ENCODE measurements at regions not wholly inside any gene's neighbourhood (a gene's known extent, or its start where the extent isn't known, plus 50 kb on each side); places are given as distances from the start of the nearest gene placed in this dataset.

GRCh38 chr2:225318440-225318839, 81.1 kb upstream of the NYAP2 start:
- no peaks in the 10 kb centered on the region for H3K36me3 Mint-ChIP-seq (ENCODE audit: insufficient read depth, unreplicated experiment)
- no peak overlapping the region for H3K4me3 Mint-ChIP-seq (ENCODE audit: unreplicated experiment)
- H3K9me3 ChIP-seq = no peaks in the 10 kb centered on the region
- BruUV-seq (replicated peaks) = no TSS peak
- H3K36me3 ChIP-seq (ENCODE audit: control insufficient read depth, insufficient read depth, low read length) = no peaks in the 10 kb centered on the region
- intact Hi-C loops (cut with micrococcal nuclease; ENCODE audit: unreplicated experiment) = no loop called here
- no peaks in the 10 kb centered on the region for H3K4me1 Mint-ChIP-seq (ENCODE audit: low read depth, unreplicated experiment)
- TF ChIP-seq CTCF (IDR thresholded peaks at IDR 0.05; ENCODE audit: insufficient read depth in 1 of 2, low read depth in 1 of 2, low read length in 1 of 2, severe bottlenecking in 1 of 2, unreplicated experiment in 1 of 2) = no peak
- H3K27me3 Mint-ChIP-seq (ENCODE audit: insufficient read depth, unreplicated experiment) = no peaks in the 10 kb centered on the region
- H3K9me3 Mint-ChIP-seq (ENCODE audit: unreplicated experiment) = no peaks in the 10 kb centered on the region
- H3K4me3 ChIP-seq (ENCODE audit: low read depth, low read length) = no peak overlapping the region
- H3K4me1 ChIP-seq = no peaks in the 10 kb centered on the region
- no peak overlapping the region for H3K27ac Mint-ChIP-seq (ENCODE audit: unreplicated experiment)
- no peaks in the 10 kb centered on the region for H3K27me3 ChIP-seq (replicated peaks; ENCODE audit: control insufficient read depth, insufficient read depth, low read length)
- ChIA-PET CTCF (no interaction called here), POLR2A (no interaction called here)
- no peak for DNase-seq

GRCh38 chr2:225317186-225317585, 82.3 kb upstream of the NYAP2 start:
- H3K27me3 ChIP-seq (replicated peaks; ENCODE audit: control insufficient read depth, insufficient read depth, low read length) = no peaks in the 10 kb centered on the region
- H3K9me3 ChIP-seq = no peaks in the 10 kb centered on the region
- TF ChIP-seq CTCF (IDR thresholded peaks at IDR 0.05; ENCODE audit: insufficient read depth in 1 of 2, low read depth in 1 of 2, low read length in 1 of 2, severe bottlenecking in 1 of 2, unreplicated experiment in 1 of 2) = no peak
- no peak for DNase-seq
- no peaks in the 10 kb centered on the region for H3K4me1 Mint-ChIP-seq (ENCODE audit: low read depth, unreplicated experiment)
- H3K27ac Mint-ChIP-seq (ENCODE audit: unreplicated experiment) = no peak overlapping the region
- ChIA-PET POLR2A (no interaction called here), CTCF (no interaction called here)
- H3K9me3 Mint-ChIP-seq (ENCODE audit: unreplicated experiment) = no peaks in the 10 kb centered on the region
- no peaks in the 10 kb centered on the region for H3K36me3 Mint-ChIP-seq (ENCODE audit: insufficient read depth, unreplicated experiment)
- H3K27me3 Mint-ChIP-seq (ENCODE audit: insufficient read depth, unreplicated experiment) = no peaks in the 10 kb centered on the region
- no peak overlapping the region for H3K4me3 ChIP-seq (ENCODE audit: low read depth, low read length)
- no TSS peak for BruUV-seq (replicated peaks)
- H3K4me1 ChIP-seq = no peaks in the 10 kb centered on the region
- no peaks in the 10 kb centered on the region for H3K36me3 ChIP-seq (ENCODE audit: control insufficient read depth, insufficient read depth, low read length)
- intact Hi-C loops (cut with micrococcal nuclease; ENCODE audit: unreplicated experiment) = no loop called here
- H3K4me3 Mint-ChIP-seq (ENCODE audit: unreplicated experiment) = no peak overlapping the region

DNA sequence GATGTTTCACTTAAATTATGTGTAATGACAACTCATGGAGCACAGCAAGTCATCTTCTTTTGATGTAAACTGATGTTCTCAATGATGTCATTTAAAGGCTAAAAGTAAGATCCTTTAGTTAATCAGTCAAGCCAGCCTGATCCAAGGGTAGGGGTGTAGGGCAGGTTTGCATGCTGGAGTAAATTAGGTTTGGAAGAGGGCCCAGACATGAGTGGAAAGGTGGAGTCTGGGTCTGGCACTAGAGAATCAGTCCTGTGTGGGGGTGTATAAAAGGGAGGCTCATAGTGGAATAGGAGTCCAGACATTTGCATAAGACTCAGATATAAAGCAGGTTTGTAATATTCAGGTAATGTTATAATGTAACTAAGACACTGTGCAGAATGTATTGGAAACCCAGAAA, 88.8 kb upstream of the NYAP2 start:
- Histone ChIP-seq H3K36me3 (ENCODE audit: control insufficient read depth, insufficient read depth, low read length) (no peaks in the 10 kb centered on the region), H3K4me3 (ENCODE audit: low read depth, low read length) (no peak overlapping the region), H3K9me3 (no peaks in the 10 kb centered on the region), H3K4me1 (no peaks in the 10 kb centered on the region), H3K27me3 (replicated peaks; ENCODE audit: control insufficient read depth, insufficient read depth, low read length) (no peaks in the 10 kb centered on the region)
- Mint-ChIP-seq H3K27me3 (ENCODE audit: insufficient read depth, unreplicated experiment) (no peaks in the 10 kb centered on the region), H3K4me3 (ENCODE audit: unreplicated experiment) (no peak overlapping the region), H3K36me3 (ENCODE audit: insufficient read depth, unreplicated experiment) (no peaks in the 10 kb centered on the region), H3K9me3 (ENCODE audit: unreplicated experiment) (no peaks in the 10 kb centered on the region), H3K27ac (ENCODE audit: unreplicated experiment) (no peak overlapping the region), H3K4me1 (ENCODE audit: low read depth, unreplicated experiment) (no peaks in the 10 kb centered on the region)
- CTCF ChIA-PET = no interaction called here
- no peak for DNase-seq
- POLR2A ChIA-PET = no interaction called here
- no TSS peak for BruUV-seq (replicated peaks)
- TF ChIP-seq CTCF (IDR thresholded peaks at IDR 0.05; ENCODE audit: insufficient read depth in 1 of 2, low read depth in 1 of 2, low read length in 1 of 2, severe bottlenecking in 1 of 2, unreplicated experiment in 1 of 2) = no peak
- intact Hi-C loops (cut with micrococcal nuclease; ENCODE audit: unreplicated experiment) = no loop called here
